Neural cell (in vitro differentiated cells): ENCODE measurements at regions not wholly inside any gene's neighbourhood (a gene's known extent, or its start where the extent isn't known, plus 50 kb on each side); places are given as distances from the start of the nearest gene placed in this dataset.

Source experiments
- H2AFZ ChIP-seq: fragments of 200-600, 300-800 bp; sonication (generic), shearing (Covaris generic); 2 replicates; pipeline ENCODE4 v1.6.0; 2014; ENCODE audit warnings: low read depth, mild to moderate bottlenecking, antibody characterized with exemption, low read length, moderate library complexity
- H3F3A ChIP-seq: fragments of 200-600 bp; shearing (Covaris generic); 2 replicates; pipeline ENCODE4 v1.6.1; 2016; ENCODE audit warnings: mild to moderate bottlenecking, moderate library complexity, mixed read lengths, antibody characterized with exemption, low read length; ENCODE audit not compliant: insufficient read depth, poor library complexity, severe bottlenecking
- H3K27ac ChIP-seq: fragments of 200-600, 300-800 bp; sonication (generic), shearing (Covaris generic); 2 replicates; pipeline ENCODE4 v1.5.1; 2014; ENCODE audit warnings: mild to moderate bottlenecking, low read length, moderate library complexity
- H3K27me3 ChIP-seq: fragments of 300-800, 200-600 bp; sonication (generic), shearing (Covaris generic); 2 replicates; pipeline ENCODE4 v1.6.0; 2014; ENCODE audit warnings: mild to moderate bottlenecking, low read depth, low read length, moderate library complexity; ENCODE audit not compliant: insufficient read depth
- H3K36me3 ChIP-seq: fragments of 300-800, 200-600 bp; sonication (generic), shearing (Covaris generic); 2 replicates; pipeline ENCODE4 v1.5.1; 2014; ENCODE audit warnings: mild to moderate bottlenecking, antibody characterized with exemption, low read length, moderate library complexity; ENCODE audit not compliant: insufficient read depth
- H3K4me2 ChIP-seq: fragments of 300-800, 200-600 bp; sonication (generic), shearing (Covaris generic); 2 replicates; pipeline ENCODE4 v1.6.0; 2014; ENCODE audit warnings: mild to moderate bottlenecking, low read length
- H3K4me3 ChIP-seq: fragments of 300-800, 200-600 bp; sonication (generic), shearing (Covaris generic); 2 replicates; pipeline ENCODE4 v1.5.1; 2014; ENCODE audit warnings: mild to moderate bottlenecking, low read length, moderate library complexity
- H3K79me2 ChIP-seq: fragments of 200-600 bp; shearing (Covaris generic); replicated peaks from 2 replicates; pipeline ENCODE4 v1.6.0; 2014; ENCODE audit warnings: mild to moderate bottlenecking, low read length, moderate library complexity; ENCODE audit not compliant: insufficient read depth
- H3K9ac ChIP-seq: fragments of 300-800, 200-600 bp; sonication (generic), shearing (Covaris generic); 2 replicates; pipeline ENCODE4 v1.6.1; 2016; ENCODE audit warnings: mild to moderate bottlenecking, low read length, mixed read lengths
- H3K9me2 ChIP-seq: fragments of 200-600 bp; shearing (Covaris generic); 2 replicates; pipeline ENCODE4 v1.6.1; 2016; ENCODE audit warnings: mild to moderate bottlenecking, low read length, mixed read lengths; ENCODE audit not compliant: insufficient read depth
- H3K9me3 ChIP-seq: fragments of 200-600, 300-800 bp; sonication (generic), shearing (Covaris generic); 2 replicates; pipeline ENCODE4 v1.6.1; 2016; ENCODE audit warnings: mild to moderate bottlenecking, mixed run types, low read length, moderate library complexity, mixed read lengths
- H4K20me1 ChIP-seq: fragments of 200-600 bp; shearing (Covaris generic); 2 replicates; pipeline ENCODE4 v1.6.1; 2016; ENCODE audit warnings: mild to moderate bottlenecking, mixed run types; ENCODE audit not compliant: insufficient read depth
- EP300 ChIP-seq: fragments of 450-650 bp; conservative IDR thresholded peaks from 2 replicates; pipeline ENCODE4 v1.6.1; 2014; ENCODE audit warnings: antibody characterized with exemption, mild to moderate bottlenecking, moderate library complexity; ENCODE audit not compliant: poor library complexity, severe bottlenecking
- EZH2 ChIP-seq: fragments of 200-600, 300-800 bp; shearing (Covaris generic), sonication (generic); IDR thresholded peaks from 2 replicates; pipeline ENCODE4 v1.6.1; 2014; ENCODE audit warnings: antibody characterized with exemption, low read length, borderline replicate concordance, mild to moderate bottlenecking; ENCODE audit not compliant: insufficient read depth, poor library complexity, severe bottlenecking
- MXI1 ChIP-seq: fragments of 450-650 bp; conservative IDR thresholded peaks from 2 replicates; pipeline ENCODE4 v1.6.1; 2014; ENCODE audit warnings: antibody characterized with exemption, mild to moderate bottlenecking; ENCODE audit not compliant: poor library complexity, severe bottlenecking
- POLR2AphosphoS5 ChIP-seq: IDR thresholded peaks from 2 replicates; pipeline ENCODE4 v1.6.1; 2012
- RAD21 ChIP-seq: fragments of 450-650 bp; conservative IDR thresholded peaks from 2 replicates; pipeline ENCODE4 v1.6.1; 2014; ENCODE audit warnings: antibody characterized with exemption, mild to moderate bottlenecking, moderate library complexity
- SMC3 ChIP-seq: fragments of 450-650 bp; conservative IDR thresholded peaks from 2 replicates; pipeline ENCODE4 v1.6.1; 2014; ENCODE audit warnings: antibody characterized with exemption, mild to moderate bottlenecking, moderate library complexity; ENCODE audit not compliant: poor library complexity
- TAF1 ChIP-seq: IDR thresholded peaks from 2 replicates; pipeline ENCODE4 v1.6.1; 2012; ENCODE audit warnings: low read depth
- TF ChIP-seq, protein P1 (sequence below): IDR thresholded peaks from 2 replicates; pipeline ENCODE4 v1.6.1; 2012; ENCODE audit warnings: borderline replicate concordance
- TF ChIP-seq, protein P2 (sequence below): fragments of 450-650 bp; IDR thresholded peaks from 2 replicates; pipeline ENCODE4 v1.5.1; 2014; ENCODE audit warnings: antibody characterized with exemption, mild to moderate bottlenecking, moderate library complexity; ENCODE audit not compliant: poor library complexity, severe bottlenecking

DNA sequence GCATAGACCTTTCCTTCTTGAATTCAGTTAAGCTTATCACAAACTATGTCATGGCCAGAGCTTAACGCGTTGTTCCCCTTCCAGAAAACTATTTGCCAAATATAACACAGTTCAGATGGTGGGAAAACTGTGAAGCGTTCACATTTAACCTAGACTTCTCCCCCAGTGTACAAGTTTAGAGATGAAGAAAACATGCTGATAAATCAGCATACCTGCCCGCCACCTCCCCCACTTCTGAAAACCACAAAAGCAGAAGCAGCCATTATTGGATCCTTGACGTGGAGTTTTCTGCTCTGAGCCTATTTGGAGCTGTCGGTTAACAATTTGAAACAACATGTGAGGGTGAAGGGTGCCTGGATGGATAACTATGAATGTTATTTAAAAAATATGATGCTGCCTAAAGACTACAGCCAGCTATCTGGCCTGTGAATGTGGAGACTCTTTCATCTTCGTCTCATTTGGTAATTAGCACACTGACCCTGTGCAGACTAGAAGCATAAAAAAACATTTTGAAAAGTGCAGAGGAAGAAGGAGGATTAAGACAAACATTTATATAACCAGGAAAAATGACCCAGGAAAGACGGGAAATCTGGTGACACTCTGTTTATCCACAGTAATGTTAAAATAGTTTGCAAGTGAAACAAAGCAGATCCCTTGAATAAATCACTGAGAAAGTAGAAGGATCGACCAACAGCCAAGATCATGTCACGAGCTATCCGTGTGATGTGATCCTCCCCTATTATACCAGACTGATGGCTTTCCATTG lies 408.2 kb downstream of the AEBP2 start:
- no peaks in the 10 kb centered on the region for H3K9me2 ChIP-seq
- no peaks in the 10 kb centered on the region for H3K36me3 ChIP-seq
- H3K9ac ChIP-seq, result no peak overlapping the region
- H3K27ac ChIP-seq, result no peak overlapping the region
- H3K79me2 ChIP-seq, result no peaks in the 10 kb centered on the region
- H3K4me3 ChIP-seq, result no peak overlapping the region
- TF ChIP-seq POLR2AphosphoS5, result no peak
- no peak for TF ChIP-seq EP300
- TF ChIP-seq EZH2, result no peak
- no peaks in the 10 kb centered on the region for H3K27me3 ChIP-seq
- no peaks in the 10 kb centered on the region for H4K20me1 ChIP-seq
- no peak overlapping the region for H3K4me2 ChIP-seq
- H3K9me3 ChIP-seq, result peaks cover 10% of the 10 kb centered on the region
- no peak overlapping the region for H2AFZ ChIP-seq
- H3F3A ChIP-seq, result no peaks in the 10 kb centered on the region

DNA sequence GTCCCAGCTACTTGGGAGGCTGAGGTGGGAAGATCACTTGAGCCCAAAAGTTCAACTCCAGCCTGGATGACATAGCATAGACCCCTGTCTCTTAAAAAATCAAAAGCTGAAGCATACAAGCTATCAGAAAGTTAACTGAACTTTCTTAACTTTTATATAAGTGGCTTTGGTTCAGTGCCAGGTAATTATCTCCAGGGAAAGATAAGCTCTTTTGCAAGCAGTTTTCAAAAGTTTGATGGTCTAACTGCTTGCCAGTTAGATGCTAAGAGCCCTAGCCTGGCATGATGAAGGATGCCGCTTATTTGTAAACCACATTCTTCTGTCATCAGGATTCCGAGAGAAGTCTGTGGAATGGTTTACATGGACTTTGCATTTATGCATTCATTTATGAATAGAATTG lies 409.1 kb downstream of the AEBP2 start:
- Histone ChIP-seq H3K27ac (no peak overlapping the region), H2AFZ (no peak overlapping the region), H4K20me1 (no peaks in the 10 kb centered on the region), H3F3A (no peaks in the 10 kb centered on the region), H3K79me2 (no peaks in the 10 kb centered on the region), H3K4me2 (no peak overlapping the region), H3K36me3 (no peaks in the 10 kb centered on the region), H3K9me2 (no peaks in the 10 kb centered on the region), H3K9ac (no peak overlapping the region), H3K9me3 (peaks cover 10% of the 10 kb centered on the region), H3K27me3 (no peaks in the 10 kb centered on the region), H3K4me3 (no peak overlapping the region)
- no peak for TF ChIP-seq MXI1
- no peak for TF ChIP-seq EZH2

DNA sequence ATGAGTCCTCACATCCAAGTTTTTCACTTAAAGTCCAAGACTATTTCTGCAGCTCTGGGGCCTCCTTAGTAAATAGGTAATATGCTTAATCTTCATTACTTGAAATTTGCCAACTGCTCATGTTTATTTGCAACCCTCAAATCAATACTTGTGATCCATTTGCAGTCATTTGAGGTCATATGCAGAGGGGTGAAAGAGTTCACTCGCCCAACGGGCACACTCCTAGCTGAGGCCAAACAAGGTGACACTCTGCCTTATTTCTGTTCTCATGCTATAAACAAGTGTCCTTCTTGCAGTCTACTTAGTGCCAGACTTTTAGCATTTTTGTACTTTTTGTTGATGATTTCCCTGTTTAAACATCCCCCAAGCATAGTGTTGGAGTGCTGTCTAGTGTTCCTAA lies 409.9 kb downstream of the AEBP2 start:
- H3F3A ChIP-seq, result no peaks in the 10 kb centered on the region
- no peak overlapping the region for H3K9ac ChIP-seq
- H3K27ac ChIP-seq, result no peak overlapping the region
- H3K4me3 ChIP-seq, result no peak overlapping the region
- TF ChIP-seq POLR2AphosphoS5 (no peak), EZH2 (no peak), TAF1 (no peak), RAD21 (no peak), MXI1 (no peak), SMC3 (no peak), EP300 (no peak)
- TF ChIP-seq, protein P1, sequence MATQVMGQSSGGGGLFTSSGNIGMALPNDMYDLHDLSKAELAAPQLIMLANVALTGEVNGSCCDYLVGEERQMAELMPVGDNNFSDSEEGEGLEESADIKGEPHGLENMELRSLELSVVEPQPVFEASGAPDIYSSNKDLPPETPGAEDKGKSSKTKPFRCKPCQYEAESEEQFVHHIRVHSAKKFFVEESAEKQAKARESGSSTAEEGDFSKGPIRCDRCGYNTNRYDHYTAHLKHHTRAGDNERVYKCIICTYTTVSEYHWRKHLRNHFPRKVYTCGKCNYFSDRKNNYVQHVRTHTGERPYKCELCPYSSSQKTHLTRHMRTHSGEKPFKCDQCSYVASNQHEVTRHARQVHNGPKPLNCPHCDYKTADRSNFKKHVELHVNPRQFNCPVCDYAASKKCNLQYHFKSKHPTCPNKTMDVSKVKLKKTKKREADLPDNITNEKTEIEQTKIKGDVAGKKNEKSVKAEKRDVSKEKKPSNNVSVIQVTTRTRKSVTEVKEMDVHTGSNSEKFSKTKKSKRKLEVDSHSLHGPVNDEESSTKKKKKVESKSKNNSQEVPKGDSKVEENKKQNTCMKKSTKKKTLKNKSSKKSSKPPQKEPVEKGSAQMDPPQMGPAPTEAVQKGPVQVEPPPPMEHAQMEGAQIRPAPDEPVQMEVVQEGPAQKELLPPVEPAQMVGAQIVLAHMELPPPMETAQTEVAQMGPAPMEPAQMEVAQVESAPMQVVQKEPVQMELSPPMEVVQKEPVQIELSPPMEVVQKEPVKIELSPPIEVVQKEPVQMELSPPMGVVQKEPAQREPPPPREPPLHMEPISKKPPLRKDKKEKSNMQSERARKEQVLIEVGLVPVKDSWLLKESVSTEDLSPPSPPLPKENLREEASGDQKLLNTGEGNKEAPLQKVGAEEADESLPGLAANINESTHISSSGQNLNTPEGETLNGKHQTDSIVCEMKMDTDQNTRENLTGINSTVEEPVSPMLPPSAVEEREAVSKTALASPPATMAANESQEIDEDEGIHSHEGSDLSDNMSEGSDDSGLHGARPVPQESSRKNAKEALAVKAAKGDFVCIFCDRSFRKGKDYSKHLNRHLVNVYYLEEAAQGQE, result no peak
- TF ChIP-seq, protein P2, sequence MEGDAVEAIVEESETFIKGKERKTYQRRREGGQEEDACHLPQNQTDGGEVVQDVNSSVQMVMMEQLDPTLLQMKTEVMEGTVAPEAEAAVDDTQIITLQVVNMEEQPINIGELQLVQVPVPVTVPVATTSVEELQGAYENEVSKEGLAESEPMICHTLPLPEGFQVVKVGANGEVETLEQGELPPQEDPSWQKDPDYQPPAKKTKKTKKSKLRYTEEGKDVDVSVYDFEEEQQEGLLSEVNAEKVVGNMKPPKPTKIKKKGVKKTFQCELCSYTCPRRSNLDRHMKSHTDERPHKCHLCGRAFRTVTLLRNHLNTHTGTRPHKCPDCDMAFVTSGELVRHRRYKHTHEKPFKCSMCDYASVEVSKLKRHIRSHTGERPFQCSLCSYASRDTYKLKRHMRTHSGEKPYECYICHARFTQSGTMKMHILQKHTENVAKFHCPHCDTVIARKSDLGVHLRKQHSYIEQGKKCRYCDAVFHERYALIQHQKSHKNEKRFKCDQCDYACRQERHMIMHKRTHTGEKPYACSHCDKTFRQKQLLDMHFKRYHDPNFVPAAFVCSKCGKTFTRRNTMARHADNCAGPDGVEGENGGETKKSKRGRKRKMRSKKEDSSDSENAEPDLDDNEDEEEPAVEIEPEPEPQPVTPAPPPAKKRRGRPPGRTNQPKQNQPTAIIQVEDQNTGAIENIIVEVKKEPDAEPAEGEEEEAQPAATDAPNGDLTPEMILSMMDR, result no peak
- H3K9me2 ChIP-seq, result no peaks in the 10 kb centered on the region
- no peaks in the 10 kb centered on the region for H3K36me3 ChIP-seq
- no peaks in the 10 kb centered on the region for H3K27me3 ChIP-seq
- H3K79me2 ChIP-seq, result no peaks in the 10 kb centered on the region
- H3K9me3 ChIP-seq, result peaks cover 10% of the 10 kb centered on the region
- H3K4me2 ChIP-seq, result no peak overlapping the region
- H2AFZ ChIP-seq, result no peak overlapping the region
- no peaks in the 10 kb centered on the region for H4K20me1 ChIP-seq
